Neural cell (in vitro differentiated cells): ENCODE measurements at regions not wholly inside any gene's neighbourhood (a gene's known extent, or its start where the extent isn't known, plus 50 kb on each side); places are given as distances from the start of the nearest gene placed in this dataset.

ENCODE experiments used
- CTCF ChIP-seq: fragments of 450-650 bp; IDR thresholded peaks from 2 replicates; pipeline ENCODE4 v1.5.1; 2014; ENCODE audit warnings: antibody characterized with exemption, mild to moderate bottlenecking, moderate library complexity; ENCODE audit not compliant: poor library complexity, severe bottlenecking
- TAF1 ChIP-seq: IDR thresholded peaks from 2 replicates; pipeline ENCODE4 v1.6.1; 2012; ENCODE audit warnings: low read depth

GRCh38 chr1:57894315-57894714, 470.5 kb upstream of the DAB1 start:
- TF ChIP-seq CTCF (no peak), TAF1 (no peak)
